H7 (cell line): ENCODE measurements at regions not wholly inside any gene's neighbourhood (a gene's known extent, or its start where the extent isn't known, plus 50 kb on each side); places are given as distances from the start of the nearest gene placed in this dataset.
A peak's percentile ranks its signal among the peaks of the same experiment; 100 is the strongest.

Source experiments
- DNase-seq: peaks from one replicate; pipeline ENCODE4 v3.0.0; 2012
- H3K27me3 ChIP-seq: 2 replicates; pipeline ENCODE4 v1.6.0; 2011; ENCODE audit warnings: mild to moderate bottlenecking, low read length; ENCODE audit not compliant: control insufficient read depth, insufficient read depth
- H3K36me3 ChIP-seq: replicated peaks from 2 replicates; pipeline ENCODE4 v1.5.1; 2011; ENCODE audit warnings: low read length; ENCODE audit not compliant: control insufficient read depth, insufficient read depth
- H3K4me3 ChIP-seq: 2 replicates; pipeline ENCODE4 v1.5.1; 2011; ENCODE audit warnings: low read depth, mild to moderate bottlenecking, control low read depth, low read length, moderate library complexity; ENCODE audit not compliant: insufficient read depth

DNA sequence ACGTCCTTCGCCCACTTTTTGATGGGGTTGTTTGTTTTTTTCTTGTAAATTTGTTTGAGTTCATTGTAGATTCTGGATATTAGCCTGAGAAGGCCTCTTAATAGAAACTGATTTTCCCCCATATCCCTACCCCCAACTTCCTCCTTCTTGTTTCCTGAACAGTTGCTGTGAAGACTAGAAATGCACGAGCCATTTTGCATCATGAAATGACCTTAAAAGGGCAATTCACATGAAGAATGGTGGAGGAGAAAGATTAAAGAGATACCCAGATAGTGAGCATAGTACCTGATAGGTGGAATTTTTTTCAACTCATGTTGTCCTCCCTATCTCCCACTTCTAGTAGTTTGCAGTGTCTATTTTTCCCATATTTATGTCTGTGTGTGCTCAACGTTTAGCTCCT, 55.2 kb upstream of the KCNH8 start:
- Histone ChIP-seq H3K27me3 (no peaks in the 10 kb centered on the region), H3K4me3 (no peak overlapping the region), H3K36me3 (no peaks in the 10 kb centered on the region)
- DNase-seq: no peak

DNA sequence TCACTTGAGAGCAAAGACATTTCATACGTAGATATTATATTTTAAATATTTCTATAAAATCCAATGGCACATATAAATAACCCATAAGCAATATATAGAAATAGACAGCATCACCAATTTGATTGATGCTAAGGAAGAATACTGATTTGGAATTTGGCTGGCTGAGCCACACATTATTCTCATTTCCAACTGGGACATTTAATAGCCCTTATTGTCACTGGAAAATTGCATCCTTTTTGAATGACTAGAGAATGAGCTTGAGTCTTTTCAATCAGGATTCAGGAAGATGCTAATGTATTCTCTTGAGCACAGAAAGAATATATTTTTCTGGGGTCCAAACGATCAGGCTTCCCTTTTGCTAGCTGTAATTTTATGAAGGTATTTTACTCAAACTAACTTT, 70.9 kb upstream of the KCNH8 start:
- Histone ChIP-seq H3K27me3 (no peaks in the 10 kb centered on the region), H3K36me3 (no peaks in the 10 kb centered on the region), H3K4me3 (no peak overlapping the region)
- DNase-seq: no peak

GRCh38 chr3:19075037-19075436, 73.3 kb upstream of the KCNH8 start:
- DNase-seq: no peak
- Histone ChIP-seq H3K4me3 (no peak overlapping the region), H3K36me3 (no peaks in the 10 kb centered on the region), H3K27me3 (no peaks in the 10 kb centered on the region)

DNA sequence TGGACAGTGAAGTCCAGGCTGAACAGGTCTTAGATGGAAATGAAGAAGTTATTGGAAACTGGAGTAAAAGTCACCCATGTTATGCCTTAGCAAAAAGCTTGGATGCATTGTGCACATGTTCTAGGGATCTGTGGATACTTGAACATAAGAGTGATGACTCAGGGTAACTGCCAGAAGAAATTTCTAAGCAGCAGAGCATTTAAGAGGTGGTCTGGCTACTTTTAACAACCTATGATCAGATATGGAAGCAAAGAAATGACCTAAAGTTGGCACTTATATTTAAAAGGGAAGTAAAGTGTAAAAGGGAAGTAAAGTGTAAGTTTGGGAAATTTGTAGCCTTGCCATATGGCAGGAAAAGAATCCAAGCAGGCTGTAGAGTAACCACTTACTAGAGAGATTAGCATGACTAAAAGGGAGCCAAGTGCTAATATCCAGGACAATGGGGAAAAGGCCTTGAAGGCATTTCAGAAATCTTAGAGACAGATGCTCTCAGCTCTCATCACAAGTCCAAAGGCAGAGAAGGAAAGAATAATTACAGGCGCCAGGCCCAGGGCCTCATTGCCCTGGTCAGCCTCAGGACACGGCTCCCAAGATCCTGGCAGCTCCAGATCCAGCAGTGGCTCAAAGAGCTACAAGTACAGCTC, 73.9 kb upstream of the KCNH8 start:
- Histone ChIP-seq H3K27me3 (no peaks in the 10 kb centered on the region), H3K4me3 (no peak overlapping the region), H3K36me3 (no peaks in the 10 kb centered on the region)
- DNase-seq: peak; percentile 14

DNA sequence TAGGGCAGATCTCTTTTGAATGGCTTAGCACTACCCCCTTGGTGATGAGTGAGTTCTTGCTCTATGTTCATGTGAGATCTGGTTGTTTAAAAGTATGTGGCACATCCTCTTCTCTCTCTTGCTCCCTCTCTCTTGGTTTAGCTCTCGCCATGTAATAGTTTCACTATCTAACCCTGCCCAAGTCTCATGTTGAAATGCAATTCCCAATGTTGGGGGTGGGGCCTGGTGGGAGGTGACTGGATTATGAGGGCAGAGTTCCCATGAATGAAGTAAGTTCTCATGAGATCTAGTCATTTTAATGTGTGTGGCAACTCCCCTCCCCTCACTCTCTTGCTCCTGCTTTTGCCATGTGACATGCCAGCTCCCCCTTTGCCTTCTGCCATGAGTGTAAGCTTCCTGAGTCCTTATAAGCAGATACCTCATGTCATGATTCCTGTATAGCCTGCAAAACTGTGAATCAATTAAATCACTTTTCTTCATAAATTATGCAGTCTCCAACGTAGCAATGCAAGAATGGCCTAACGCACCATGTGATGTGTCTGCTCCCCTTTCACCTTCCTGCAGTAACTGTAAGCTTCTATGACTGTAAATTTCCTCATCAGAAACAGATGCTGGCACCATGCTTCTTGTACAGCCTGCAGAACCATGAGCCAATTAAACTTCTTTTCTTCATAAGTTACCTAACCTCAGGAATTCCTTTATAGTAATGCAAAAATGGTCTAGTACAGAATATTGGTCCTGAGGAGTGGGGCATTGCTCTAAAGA, 74.8 kb upstream of the KCNH8 start:
- no peak for DNase-seq
- no peak overlapping the region for H3K4me3 ChIP-seq
- H3K27me3 ChIP-seq: no peaks in the 10 kb centered on the region
- H3K36me3 ChIP-seq: no peaks in the 10 kb centered on the region

GRCh38 chr3:19070325-19070724, 78.0 kb upstream of the KCNH8 start:
- no peak overlapping the region for H3K4me3 ChIP-seq
- no peaks in the 10 kb centered on the region for H3K27me3 ChIP-seq
- no peak for DNase-seq
- H3K36me3 ChIP-seq: no peaks in the 10 kb centered on the region

DNA sequence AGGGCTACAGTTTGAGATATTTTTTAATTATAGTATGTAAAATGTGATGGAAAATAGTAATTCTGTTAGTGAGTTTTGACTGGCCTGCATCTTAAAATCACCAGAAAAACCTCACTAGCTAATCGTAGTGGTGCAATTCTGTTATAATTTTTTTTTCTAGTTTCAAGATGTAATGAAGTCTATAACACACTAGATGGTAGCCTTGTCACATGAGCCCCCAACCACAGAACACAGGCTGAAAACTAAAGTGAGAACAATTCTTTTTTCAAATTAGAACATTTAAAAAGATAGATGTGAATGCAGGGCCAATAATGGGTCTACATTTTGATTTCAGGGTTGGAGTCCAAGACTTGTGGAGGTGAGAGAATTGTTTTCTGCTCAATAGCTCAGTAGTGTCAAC, 83.3 kb upstream of the KCNH8 start:
- Histone ChIP-seq H3K4me3 (no peak overlapping the region), H3K27me3 (no peaks in the 10 kb centered on the region), H3K36me3 (no peaks in the 10 kb centered on the region)
- DNase-seq: peak; percentile 21

DNA sequence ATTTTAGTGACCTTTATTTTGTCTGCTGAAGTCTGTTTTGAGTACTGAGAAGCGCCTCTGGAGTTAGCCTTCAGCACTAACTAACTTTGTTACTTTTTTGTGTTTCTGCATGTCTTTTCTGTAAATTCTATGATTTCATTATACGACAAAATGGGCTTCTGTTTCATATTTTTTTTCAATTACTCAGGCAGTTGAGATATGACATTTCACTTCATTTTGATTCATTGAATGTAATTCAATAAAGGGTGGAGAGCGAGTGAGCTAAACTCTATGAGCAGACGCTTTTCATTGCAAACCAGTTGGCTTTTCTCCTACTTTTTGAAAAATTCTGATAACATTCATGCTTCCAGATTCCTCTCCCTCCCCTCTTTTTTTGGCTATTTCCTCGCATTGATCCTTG, 84.4 kb upstream of the KCNH8 start:
- no peak for DNase-seq
- Histone ChIP-seq H3K27me3 (no peaks in the 10 kb centered on the region), H3K36me3 (no peaks in the 10 kb centered on the region), H3K4me3 (no peak overlapping the region)

GRCh38 chr3:19060404-19060803, 87.9 kb upstream of the KCNH8 start:
- no peak overlapping the region for H3K4me3 ChIP-seq
- no peaks in the 10 kb centered on the region for H3K27me3 ChIP-seq
- DNase-seq: no peak
- no peaks in the 10 kb centered on the region for H3K36me3 ChIP-seq

- no peak overlapping the region for H3K4me3 ChIP-seq
- DNase-seq: no peak
- H3K27me3 ChIP-seq: no peaks in the 10 kb centered on the region
- no peaks in the 10 kb centered on the region for H3K36me3 ChIP-seq
Measured at GRCh38 chr3:19052874-19053273, 95.4 kb upstream of the KCNH8 start.

DNA sequence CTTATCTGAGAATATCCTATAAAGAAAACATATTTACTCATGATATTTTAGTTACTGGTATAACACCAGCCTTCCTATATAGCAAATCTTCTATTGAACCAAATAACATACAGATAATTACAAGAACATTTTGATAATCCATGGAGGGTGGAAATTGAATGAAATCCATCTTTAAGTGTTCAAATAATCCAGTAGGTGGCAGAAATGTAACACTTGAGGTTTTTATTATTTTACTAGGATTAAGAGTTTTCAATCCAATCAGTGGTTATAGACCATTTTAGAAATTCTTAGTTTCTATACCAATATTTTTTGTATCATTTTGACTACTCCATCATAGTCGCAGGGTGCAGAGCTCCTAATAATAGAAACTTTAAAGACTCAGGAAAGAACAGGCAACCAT, 101.9 kb upstream of the KCNH8 start:
- no peak overlapping the region for H3K4me3 ChIP-seq
- DNase-seq: peak; percentile 6
- H3K36me3 ChIP-seq: no peaks in the 10 kb centered on the region
- no peaks in the 10 kb centered on the region for H3K27me3 ChIP-seq

DNA sequence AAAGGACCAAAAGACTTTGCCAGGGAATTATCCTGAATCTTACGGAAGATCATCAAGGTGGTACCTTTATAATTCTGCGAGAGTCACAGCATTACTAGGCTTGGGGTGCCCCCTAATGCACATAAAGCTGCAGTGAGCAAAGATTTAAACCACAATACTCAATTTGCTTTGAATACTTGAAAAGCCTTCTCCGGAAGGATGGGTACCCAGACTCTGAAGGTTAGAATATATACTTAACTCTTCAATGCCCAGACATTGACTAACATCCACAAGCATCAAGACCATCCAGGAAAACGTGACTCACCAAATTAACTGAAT, 117.8 kb upstream of the KCNH8 start:
- no peak for DNase-seq
- Histone ChIP-seq H3K27me3 (no peaks in the 10 kb centered on the region), H3K36me3 (no peaks in the 10 kb centered on the region), H3K4me3 (no peak overlapping the region)

- H3K36me3 ChIP-seq: no peaks in the 10 kb centered on the region
- H3K4me3 ChIP-seq: no peak overlapping the region
- H3K27me3 ChIP-seq: no peaks in the 10 kb centered on the region
- no peak for DNase-seq
Measured at GRCh38 chr3:19029837-19030521, 118.3 kb upstream of the KCNH8 start.

GRCh38 chr3:19025441-19025840, 122.9 kb upstream of the KCNH8 start:
- H3K27me3 ChIP-seq: no peaks in the 10 kb centered on the region
- DNase-seq: no peak
- no peak overlapping the region for H3K4me3 ChIP-seq
- no peaks in the 10 kb centered on the region for H3K36me3 ChIP-seq

DNA sequence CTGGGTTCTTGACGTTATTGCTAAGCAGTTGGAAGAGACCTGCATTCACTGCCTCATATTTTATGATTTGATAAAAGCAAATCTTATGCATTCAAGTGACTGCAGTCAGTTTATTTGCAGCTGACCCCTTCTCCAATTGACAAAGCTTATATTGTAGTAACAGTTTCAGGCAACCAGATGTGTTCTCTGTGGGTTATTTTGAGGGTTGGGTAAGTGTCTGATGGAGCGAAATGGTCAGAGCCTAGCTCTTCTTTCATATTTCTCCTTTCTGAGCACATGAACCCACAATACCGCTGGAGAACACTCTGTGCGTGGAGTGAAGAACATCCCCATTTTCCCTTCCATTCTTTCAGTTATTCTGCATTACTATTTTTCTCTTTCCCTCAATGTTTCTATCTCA, 125.8 kb upstream of the KCNH8 start:
- Histone ChIP-seq H3K27me3 (no peaks in the 10 kb centered on the region), H3K36me3 (no peaks in the 10 kb centered on the region), H3K4me3 (no peak overlapping the region)
- DNase-seq: no peak
